HG02798 (cell line): ENCODE measurements at regions not wholly inside any gene's neighbourhood (a gene's known extent, or its start where the extent isn't known, plus 50 kb on each side); places are given as distances from the start of the nearest gene placed in this dataset.
"Not testable (repeated sequence)": the region's sequence is repeated elsewhere in the genome, so short reads cannot be mapped to it uniquely, and the experiment has no call there.

Experiments
- ATAC-seq: cut with Tn5 transposase; IDR thresholded peaks from one replicate; pipeline ENCODE4 v1.9.1; 2021; ENCODE audit warnings: mild to moderate bottlenecking; ENCODE audit not compliant: unreplicated experiment, poor library complexity

DNA sequence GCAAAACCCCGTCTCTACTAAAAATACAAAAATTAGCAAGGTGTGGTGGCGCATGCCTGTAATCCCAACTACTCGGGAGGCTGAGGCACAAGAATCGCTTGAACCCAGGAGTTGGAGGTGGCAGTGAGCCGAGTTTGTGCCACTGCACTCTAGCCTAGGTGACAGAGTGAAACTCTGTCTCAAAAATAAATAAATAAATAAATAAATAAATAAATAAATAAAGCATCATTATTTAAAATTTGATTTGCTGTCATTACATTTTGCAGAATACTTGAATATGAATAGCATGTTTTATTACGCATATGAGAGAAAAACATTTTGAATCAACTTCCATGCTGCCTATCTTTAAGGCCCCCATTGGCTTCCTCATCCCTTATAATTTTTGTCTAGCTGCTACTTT is 53.4 kb upstream of the MED14 start:
- ATAC-seq = not testable (repeated sequence)

DNA sequence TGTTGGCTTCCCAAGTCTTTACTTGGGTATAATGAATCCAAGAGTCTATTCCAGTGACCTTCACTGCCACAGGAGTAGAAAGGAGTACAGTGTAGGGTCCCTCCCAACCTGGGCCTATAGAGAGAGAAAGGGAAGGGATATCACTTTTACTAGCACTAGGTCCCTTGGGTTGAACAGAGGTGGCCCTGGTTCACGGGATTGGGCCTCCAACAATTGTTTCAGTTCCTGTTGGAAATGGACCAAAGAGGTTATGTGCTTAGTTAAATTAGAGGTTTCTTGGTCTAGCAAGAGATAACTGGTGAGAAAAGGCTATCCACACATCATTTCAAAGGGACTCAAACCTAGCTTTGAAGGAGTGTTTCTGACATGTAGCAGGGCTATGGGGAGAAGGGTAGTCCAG is 57.1 kb upstream of the MED14 start:
- no peak for ATAC-seq

DNA sequence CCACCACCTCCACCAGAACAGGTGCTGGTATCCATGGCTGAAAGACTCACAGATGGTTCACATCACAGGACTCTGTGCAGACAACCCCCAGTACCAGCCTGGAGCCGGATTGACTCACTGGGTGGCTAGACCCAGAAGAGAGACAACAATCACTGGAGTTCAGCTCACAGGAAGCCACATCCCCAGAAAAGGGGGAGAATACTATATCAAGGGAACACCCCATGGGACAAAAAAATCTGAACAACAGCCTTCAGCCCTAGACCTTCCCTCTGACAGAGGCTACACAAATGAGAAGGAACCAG is 59.4 kb upstream of the MED14 start:
- ATAC-seq = not testable (repeated sequence)

DNA sequence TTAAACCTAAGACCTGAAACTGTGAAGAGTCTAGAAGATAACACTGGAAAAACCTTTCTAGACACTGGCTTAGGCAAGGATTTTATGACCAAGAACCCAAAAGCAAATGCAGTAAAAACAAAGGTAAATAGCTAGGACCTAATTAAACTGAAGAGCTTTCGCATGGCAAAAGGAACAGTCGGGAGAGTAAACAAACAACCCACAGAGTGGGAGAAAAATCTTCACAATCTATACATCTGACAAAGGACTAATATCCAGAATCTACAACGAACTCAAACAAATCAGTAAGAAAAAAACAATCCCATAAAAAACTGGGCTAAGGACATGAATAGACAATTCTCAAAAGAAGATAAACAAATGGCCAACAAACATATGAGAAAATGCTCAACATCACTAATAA is 64.4 kb upstream of the MED14 start:
- ATAC-seq = not testable (repeated sequence)

DNA sequence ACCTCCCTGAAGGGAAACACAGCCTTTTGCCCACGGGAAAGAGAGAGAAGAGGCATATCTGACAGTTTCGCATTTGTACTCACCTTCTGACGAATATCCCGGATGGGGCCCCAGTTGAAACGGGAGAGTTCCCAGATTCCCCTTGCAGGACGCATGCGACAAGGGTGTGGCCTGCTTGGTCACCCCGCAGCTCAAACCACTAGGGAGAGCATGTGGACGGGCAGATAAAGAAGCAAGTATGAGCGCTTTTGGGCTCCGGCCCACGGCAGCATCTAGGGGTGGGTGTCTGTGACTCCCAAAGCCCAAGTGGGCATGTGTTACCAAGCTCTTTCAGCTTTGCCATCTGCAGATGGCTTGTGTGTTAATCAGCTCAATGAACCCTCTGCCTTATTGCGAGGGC is 70.1 kb upstream of the MED14 start:
- no peak for ATAC-seq

DNA sequence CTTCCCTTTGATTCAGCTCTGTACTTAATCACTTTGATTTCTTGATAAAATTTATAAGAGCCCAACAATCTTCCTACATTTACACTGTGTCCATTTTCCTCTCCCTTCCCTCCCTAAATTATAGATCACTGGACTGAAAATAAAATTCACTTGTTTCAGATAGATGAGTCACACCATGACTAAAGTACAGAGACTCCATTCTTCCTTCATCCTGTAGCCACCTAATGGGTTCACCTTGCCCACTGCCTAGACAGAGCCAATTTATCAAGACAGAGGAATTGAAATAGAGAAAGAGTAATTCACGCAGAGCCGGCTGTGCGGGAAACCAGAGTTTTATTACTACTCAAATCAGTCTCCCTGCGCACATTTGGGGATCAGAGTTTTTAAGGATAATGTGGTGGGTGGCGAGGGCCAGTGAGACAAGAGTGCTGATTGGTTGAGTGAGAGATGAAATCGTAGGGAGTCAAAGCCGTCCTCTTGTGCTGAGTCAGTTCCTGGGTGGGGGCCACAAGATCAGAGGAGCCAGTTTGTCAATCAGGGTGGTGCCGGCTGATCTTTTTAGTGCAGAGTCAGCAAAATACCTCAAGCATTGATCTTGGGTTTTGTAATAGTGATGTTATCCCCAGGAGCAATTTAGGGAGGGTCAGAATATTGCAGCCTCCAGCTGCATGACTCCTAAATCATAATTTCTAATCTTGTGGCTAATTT is 71.3 kb upstream of the MED14 start:
- no peak for ATAC-seq

DNA sequence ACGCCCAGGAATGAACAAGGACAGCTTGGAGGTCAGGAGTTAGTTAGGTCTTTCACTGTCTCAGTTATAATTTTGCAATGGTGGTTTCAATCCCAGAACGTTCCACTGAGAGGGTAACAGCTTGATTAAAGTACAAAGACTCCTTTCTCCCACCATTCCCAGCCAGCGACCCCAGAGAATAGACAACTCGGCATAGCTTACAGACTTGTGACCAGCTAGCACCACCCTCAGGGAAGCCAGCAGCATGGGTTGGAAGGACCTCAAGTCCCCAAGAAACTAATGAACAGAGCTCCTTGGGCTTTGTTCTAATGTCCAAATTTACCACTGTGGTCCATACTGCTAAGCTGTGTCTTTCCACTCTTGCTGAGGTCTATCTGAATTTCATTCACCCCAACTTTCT is 72.0 kb upstream of the MED14 start:
- ATAC-seq = no peak

DNA sequence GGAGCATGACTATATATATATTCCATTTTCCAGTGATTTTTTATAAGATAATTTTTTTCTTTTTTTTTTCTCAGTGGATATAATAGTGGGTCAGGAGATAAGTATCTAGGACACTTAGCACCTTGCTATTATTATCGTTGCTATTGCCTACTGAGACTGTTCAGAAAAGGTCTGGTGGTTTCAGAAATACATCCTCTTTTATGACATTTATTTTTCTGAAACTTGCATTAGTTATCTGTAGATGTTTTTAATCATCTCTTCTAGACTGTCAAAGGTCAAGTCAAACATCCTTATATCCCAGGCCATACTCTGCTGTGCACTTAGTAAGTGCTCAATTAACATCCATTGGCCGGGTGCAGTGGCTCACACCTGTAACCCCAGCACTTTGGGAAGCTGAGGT is 72.9 kb upstream of the MED14 start:
- no peak for ATAC-seq

DNA sequence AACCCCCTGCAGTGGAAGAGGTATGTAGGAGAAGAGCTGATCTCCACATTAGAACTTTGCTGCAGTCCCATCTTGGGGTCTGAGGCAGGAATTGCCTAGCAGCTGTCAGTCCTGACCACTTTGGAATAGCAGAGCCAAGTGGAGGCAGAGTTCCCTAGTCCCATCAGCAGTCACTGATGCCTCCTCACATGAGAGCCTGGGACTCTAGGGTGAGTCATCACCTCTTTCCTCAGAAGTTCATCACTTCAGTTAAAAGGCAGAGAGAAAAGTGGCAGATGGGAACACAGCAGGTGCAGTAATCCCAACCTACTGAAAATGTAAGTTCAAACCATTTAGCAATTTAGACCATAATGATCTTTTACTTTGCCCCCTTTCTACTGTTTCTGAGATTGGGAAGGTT is 73.9 kb upstream of the MED14 start:
- no peak for ATAC-seq

DNA sequence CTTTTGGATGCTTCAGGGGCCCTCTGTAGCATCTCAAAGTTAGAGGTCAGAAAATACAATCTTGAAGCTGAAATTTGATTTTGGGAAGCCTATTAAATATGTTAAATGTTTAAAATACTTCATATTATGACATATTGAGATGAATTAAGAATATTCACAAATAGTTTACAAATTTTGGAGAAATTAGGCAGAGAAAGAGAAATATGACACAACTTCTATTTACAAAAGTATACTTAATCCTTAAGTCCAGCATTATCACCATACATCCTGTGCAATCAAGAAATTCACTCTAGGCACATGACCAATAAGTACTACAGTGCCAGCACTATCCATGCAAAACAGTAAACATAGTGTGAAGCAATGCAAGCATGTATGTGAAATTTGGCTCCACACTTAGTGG is 79.7 kb upstream of the MED14 start:
- ATAC-seq = not testable (repeated sequence)

DNA sequence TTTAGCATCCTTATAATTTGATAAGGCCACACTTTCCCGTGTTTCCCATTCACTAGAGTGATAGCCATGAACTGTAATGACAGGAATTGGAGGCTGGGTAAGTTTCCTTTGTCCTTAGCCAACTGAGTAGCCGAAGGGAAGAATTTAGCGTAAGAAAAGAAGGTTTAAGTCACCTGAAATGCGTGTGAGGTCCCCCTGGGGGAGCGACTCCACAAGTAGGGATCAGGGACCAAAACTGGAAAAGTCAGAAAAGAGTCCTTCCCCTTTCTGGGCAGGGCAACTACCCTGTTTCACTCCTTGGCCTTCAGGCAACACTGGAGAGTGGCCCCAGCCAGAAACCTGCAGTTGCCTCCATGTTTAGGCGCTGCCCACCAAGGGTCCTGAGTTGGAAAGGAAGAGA is 81.6 kb upstream of the MED14 start:
- no peak for ATAC-seq

DNA sequence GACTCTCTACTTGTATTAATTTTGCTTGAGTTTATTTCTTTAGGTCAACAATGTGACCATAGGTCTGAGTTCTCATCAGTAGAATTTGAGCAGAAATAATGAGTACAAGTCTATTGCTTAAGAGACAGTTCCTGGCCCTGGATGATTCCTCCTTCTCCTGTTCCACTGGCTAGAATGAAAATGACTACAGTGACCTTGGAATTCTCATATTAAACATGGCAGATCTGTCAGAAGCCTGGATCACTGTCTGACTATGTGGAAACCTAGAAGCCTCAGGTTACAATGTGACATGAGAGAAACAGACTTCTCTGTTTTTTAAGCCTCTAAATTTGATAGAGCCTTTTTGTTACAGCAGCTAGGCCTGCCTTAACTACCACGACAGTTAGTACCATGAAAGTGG is 82.9 kb upstream of the MED14 start:
- no peak for ATAC-seq

DNA sequence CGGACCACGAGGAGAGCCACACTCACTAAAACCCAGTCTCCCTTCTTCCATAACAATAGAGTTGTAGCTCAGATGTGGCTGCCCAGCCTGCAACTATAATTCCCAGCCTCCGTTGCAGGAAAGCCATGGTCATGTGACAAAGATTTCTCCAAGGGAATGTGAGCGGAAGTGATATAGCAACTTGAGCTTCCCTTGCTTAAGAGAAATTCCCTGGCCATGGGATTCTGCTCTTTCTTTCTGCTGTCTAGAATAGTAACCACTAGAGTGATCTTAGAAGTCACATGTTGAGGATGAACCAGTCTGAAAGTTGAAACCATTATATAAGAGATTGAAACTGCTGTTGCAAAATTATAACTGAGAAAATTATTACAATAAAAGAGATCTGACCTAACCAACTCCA is 86.4 kb upstream of the MED14 start:
- ATAC-seq = no peak

DNA sequence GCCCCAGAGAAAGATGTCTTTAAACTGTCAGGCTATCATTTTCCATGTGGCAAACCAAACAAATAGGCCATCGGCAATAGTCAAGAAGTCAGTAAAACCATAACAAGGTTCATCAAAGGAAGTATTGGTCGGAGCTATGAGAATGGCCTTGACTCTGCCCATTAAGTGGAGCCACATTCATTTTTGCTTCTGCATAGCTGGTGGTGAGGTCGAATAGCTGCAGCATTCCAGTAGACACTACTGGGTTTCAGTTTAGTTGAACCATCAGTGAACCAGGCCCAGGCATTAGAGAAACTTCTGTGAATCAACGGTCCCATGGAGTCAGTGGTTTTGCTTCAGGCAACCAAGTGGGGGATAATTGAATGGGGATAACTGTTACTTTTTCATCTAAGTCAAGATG is 92.0 kb upstream of the MED14 start:
- ATAC-seq = no peak

DNA sequence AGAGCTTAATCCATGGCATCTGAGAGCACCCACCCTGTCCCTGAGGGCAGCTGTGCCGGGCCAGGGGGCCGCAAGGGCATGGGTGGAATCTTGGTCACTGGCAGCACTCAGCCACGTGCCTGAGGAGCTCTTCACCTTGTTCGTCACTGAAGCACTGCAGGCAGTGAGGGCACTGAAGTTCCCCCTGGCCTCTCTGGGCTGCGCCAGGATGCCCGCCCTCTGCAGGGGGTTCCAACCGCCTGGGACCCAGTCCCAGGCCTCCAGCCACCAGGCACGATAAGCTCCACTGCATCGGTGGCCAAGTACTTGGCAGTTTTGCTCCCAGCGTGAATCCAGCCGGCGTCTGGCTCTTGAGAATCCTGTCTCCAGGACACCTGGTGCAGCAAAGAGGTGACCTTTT is 96.4 kb upstream of the MED14 start:
- no peak for ATAC-seq

DNA sequence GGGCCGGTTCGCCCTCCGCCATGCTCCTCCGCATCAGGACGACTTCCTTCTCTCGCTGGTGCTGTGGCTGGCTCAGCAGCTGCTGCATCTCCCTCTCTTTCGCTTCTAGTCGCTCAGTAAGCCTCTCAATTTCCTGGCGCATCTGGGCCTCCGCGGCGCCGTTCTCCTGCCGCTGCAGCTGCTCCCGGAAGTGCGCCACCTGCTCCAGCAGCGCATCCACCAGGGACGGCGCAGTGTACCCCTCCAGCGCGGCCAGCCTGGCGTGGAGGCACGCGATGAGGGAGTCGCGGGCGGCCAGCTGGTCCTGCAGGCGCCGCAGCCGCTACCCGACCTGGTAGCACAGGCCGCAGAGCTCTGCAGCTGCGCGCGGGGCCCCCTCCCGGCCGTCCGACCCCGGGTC is 97.4 kb upstream of the MED14 start:
- ATAC-seq = no peak

DNA sequence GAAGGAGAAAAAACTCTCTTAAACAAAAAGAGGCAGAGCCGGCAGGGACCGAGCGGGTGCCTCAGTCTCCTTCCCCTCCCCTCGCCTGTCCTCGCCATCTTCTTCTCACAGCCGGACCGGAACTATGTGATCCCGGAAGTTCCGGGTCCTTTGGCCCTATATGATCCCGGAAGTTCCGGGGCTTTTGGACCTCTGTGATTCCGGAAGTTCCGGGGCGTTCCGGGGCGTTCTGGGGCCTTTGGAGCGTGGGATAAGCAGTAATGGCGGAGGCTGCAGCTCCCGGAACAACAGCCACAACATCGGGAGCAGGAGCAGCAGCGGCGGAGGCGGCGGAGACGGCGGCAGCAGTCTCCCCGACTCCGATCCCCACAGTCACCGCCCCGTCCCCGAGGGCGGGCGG is 98.9 kb upstream of the MED14 start:
- ATAC-seq = no peak

DNA sequence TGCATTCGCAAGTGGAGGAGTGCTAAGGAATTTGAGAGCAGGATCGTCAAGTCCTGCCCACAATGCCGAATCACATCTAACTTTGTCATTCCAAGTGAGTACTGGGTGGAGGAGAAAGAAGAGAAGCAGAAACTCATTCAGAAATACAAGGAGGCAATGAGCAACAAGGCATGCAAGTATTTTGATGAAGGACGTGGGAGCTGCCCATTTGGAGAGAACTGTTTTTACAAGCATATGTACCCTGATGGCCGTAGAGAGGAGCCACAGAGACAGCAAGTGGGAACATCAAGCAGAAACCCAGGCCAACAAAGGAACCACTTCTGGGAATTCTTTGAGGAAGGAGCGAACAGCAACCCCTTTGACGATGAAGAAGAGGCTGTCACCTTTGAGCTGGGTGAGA is 100.2 kb upstream of the MED14 start:
- ATAC-seq = no peak

DNA sequence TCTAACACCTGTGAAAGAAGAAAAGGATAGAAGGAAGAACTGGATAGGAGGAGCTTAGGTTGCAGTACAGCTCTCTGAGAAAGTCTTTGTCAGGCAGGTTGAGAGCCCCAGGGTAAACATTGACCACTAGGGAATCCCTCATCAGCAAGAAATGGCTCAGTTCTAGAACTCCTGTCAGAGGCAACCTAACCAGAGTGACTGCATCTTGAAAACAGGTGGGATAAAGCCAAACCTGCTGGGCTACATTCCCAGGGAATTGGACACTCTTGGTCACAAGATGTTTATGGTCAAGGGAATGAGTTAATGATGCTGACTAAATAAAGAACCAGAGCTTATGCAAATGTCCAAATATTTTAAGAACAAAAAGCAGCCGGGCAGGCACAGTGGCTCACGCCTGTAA is 108.3 kb upstream of the MED14 start:
- no peak for ATAC-seq

DNA sequence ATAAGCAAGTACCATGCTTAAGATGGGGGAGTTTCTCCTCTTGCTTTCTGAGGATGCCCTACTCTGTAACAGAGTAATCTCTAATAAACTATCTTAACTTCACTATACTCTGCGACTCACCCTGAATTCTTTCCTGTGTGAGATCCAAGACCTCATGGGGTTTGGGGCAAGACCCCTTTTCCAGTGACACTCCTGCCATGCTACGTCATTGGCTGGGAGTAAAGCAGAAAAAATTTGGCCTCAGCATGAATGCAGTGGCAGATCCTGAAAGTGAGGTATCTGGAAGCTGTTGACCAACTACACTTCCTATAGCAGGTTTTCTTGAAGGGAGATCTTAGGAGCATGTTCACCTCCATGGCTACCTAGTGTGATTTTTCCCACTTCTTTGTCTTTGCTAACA is 109.1 kb upstream of the MED14 start:
- no peak for ATAC-seq

DNA sequence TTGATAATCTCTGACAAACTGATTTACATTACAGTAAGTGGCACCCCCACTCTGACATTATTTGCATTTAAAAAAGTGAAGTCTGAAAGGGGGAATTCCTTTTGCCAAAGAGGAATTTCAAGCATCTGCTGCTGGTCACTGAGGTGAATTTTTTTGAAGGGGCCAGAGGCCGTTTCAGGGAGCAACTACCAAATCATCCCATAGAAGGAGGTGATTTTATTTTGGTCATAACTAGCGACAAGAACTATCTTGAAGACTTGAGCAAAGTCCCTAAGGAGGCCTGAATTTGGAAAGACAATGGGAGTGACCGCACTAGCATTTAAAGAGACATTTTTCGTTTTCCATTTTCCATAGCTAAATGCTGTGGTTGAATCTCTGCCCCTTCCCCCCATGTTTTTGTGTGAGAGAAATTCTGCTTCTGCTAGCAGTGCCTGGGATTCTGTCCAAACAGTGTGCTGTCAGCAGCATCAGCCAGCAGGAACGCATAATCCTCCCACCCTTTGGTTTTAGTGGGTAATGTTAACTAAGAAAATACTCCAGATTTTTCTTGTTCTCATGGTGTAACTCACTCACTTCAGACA is 110.1 kb upstream of the MED14 start:
- ATAC-seq = no peak

DNA sequence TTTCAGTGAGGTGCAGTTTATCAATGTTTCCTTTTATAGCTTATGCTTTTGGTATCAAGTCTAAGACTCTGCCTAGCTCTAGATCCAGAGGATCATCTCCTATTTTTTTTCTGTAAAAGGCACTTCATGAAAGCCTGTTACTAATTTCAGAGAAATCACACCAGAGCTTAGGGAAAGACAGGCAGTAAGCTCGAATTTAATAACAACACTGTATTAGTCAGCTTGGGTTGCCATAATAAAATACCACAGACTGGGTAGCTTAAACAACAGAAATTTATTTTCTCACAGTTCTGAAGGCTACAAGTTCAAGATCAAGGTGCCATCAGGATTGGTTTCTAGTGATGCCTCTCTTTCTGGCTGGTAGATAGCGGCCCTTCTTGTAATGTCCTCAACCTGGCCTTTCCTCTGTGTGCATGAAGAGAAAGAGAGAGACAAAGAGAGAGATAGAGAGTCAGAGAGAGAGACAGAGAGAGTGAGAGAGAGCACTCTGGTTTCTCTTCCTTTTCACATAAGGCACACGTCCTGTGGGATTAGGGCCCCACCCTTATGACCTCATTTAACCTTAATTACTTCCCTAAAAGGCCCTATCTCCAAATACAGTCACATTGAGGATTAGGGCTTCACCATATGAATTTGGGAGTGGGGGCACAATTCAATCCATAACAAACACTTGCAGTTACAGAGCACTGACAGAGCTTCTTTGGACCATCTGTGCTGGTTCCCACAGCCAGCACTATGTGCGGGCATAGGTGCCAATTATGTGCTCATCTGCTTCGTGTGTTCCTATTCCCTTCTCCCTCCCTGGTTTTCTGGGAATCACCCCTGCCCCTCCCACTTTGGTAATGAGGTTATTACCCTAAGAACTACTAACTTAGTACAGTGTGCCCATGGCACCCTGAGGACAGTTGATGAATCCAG is 114.8 kb upstream of the MED14 start:
- ATAC-seq = no peak
